Uterus (tissue), 2 donors: ENCODE measurements at regions not wholly inside any gene's neighbourhood (a gene's known extent, or its start where the extent isn't known, plus 50 kb on each side); places are given as distances from the start of the nearest gene placed in this dataset.

Experiments
- POLR2A ChIP-seq, 2 donors: fragments of 450-650 bp; IDR thresholded peaks; one replicate each; pipeline ENCODE4 v1.6.1; 2016; ENCODE audit warnings: antibody characterized with exemption in 2 of 2, mild to moderate bottlenecking in 1 of 2, moderate library complexity in 1 of 2
- TF ChIP-seq, protein P1 (sequence below), 4 experiments: fragments of 200-600 bp in 2 of 4; fragments of 450-650 bp in 2 of 4; sonication (generic) in 2 of 4; IDR thresholded peaks; one replicate each; pipeline ENCODE4 v1.5.1; 2016 to 2019; ENCODE audit warnings: antibody characterized with exemption in 4 of 4, mild to moderate bottlenecking in 2 of 4, moderate library complexity in 1 of 4

GRCh38 chr13:34640993-34641330 is 301.1 kb upstream of the NBEA start:
- TF ChIP-seq, protein P1, sequence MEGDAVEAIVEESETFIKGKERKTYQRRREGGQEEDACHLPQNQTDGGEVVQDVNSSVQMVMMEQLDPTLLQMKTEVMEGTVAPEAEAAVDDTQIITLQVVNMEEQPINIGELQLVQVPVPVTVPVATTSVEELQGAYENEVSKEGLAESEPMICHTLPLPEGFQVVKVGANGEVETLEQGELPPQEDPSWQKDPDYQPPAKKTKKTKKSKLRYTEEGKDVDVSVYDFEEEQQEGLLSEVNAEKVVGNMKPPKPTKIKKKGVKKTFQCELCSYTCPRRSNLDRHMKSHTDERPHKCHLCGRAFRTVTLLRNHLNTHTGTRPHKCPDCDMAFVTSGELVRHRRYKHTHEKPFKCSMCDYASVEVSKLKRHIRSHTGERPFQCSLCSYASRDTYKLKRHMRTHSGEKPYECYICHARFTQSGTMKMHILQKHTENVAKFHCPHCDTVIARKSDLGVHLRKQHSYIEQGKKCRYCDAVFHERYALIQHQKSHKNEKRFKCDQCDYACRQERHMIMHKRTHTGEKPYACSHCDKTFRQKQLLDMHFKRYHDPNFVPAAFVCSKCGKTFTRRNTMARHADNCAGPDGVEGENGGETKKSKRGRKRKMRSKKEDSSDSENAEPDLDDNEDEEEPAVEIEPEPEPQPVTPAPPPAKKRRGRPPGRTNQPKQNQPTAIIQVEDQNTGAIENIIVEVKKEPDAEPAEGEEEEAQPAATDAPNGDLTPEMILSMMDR (IDR thresholded peaks at IDR 0.05): no peak
- TF ChIP-seq POLR2A (IDR thresholded peaks at IDR 0.05): no peak
